SK-N-SH (cell line): ENCODE measurements at regions not wholly inside any gene's neighbourhood (a gene's known extent, or its start where the extent isn't known, plus 50 kb on each side); places are given as distances from the start of the nearest gene placed in this dataset.

Experiments used
- CTCF ChIA-PET: fragments of 300-600, 350-600 bp; formaldehyde crosslinking; extraction: SDS; loops from one replicate; lab custom pipeline; 2021; lab: Yijun Ruan, JAX
- POLR2A ChIA-PET: fragments of 350-600 bp; sonication (Branson Sonifier 250); formaldehyde crosslinking; extraction: SDS; loops from one replicate; lab custom pipeline; 2020; ENCODE audit warnings: antibody characterized with exemption, inconsistent platforms; lab: Yijun Ruan, JAX
- DNase-seq: peaks from one replicate; pipeline ENCODE4 v3.0.0; 2012
- H2AFZ ChIP-seq: fragments of 200-600 bp; sonication (generic); 2 replicates; pipeline ENCODE4 v1.8.1; 2016; ENCODE audit warnings: antibody characterized with exemption, mild to moderate bottlenecking, low read depth
- H3F3A ChIP-seq: fragments of 200-600 bp; sonication (generic); replicated peaks from 2 replicates; pipeline ENCODE3; 2016; ENCODE audit warnings: antibody characterized with exemption, mild to moderate bottlenecking; ENCODE audit not compliant: insufficient read depth
- H3K27ac ChIP-seq, 2 experiments: fragments of 200-500 bp in 1 of 2; fragments of 200-600 bp in 1 of 2; sonication (Bioruptor generic) in 1 of 2; sonication (generic), shearing (Covaris generic) in 1 of 2; 2 replicates each; pipeline versions ENCODE4 v1.5.1 to v1.6.1; 2014 to 2016; ENCODE audit warnings: low read depth in 2 of 2, inconsistent platforms in 1 of 2, low read length in 1 of 2, mild to moderate bottlenecking in 1 of 2, mixed read lengths in 1 of 2
- H3K27me3 ChIP-seq: fragments of 200-600 bp; sonication (generic), shearing (Covaris generic); 2 replicates; pipeline ENCODE4 v1.6.1; 2016; ENCODE audit warnings: mixed run types; ENCODE audit not compliant: insufficient read depth
- H3K36me3 ChIP-seq, 2 experiments: fragments of 200-500 bp in 1 of 2; fragments of 200-600 bp in 1 of 2; sonication (Bioruptor generic) in 1 of 2; sonication (generic) in 1 of 2; replicated peaks in 1 of 2; 2 replicates each; pipeline versions ENCODE3 to v1.5.1; 2014 to 2016; ENCODE audit warnings: low read length in 1 of 2, mild to moderate bottlenecking in 1 of 2; ENCODE audit not compliant: insufficient read depth in 2 of 2, control insufficient read depth in 1 of 2
- H3K4me1 ChIP-seq, 2 experiments: fragments of 200-500 bp in 1 of 2; fragments of 200-600 bp in 1 of 2; sonication (Bioruptor generic) in 1 of 2; sonication (generic), shearing (Covaris generic) in 1 of 2; 2 replicates each; pipeline versions ENCODE4 v1.5.1 to v1.6.1; 2014 to 2016; ENCODE audit warnings: low read depth in 1 of 2, low read length in 1 of 2, mixed run types in 1 of 2; ENCODE audit not compliant: insufficient read depth in 2 of 2, control insufficient read depth in 1 of 2
- H3K4me2 ChIP-seq: fragments of 200-600 bp; sonication (generic), shearing (Covaris generic); 2 replicates; pipeline ENCODE4 v1.6.1; 2017; ENCODE audit warnings: mixed run types
- H3K4me3 ChIP-seq, 2 experiments: fragments of 200-500 bp in 1 of 2; fragments of 200-600 bp in 1 of 2; sonication (Bioruptor generic) in 1 of 2; sonication (generic), shearing (Covaris generic) in 1 of 2; 2 replicates each; pipeline versions ENCODE4 v1.5.1 to v1.8.1; 2014 to 2016; ENCODE audit warnings: low read depth in 2 of 2, inconsistent platforms in 1 of 2, low read length in 1 of 2, mild to moderate bottlenecking in 1 of 2, mixed read lengths in 1 of 2, moderate library complexity in 1 of 2
- H3K79me2 ChIP-seq: fragments of 200-600 bp; sonication (generic); 2 replicates; pipeline ENCODE4 v1.8.1; 2017; ENCODE audit warnings: mild to moderate bottlenecking; ENCODE audit not compliant: insufficient read depth
- H3K9ac ChIP-seq: fragments of 200-600 bp; sonication (generic); 2 replicates; pipeline ENCODE4 v1.6.1; 2017; ENCODE audit warnings: mixed run types
- H3K9me2 ChIP-seq: fragments of 200-600 bp; sonication (generic); 2 replicates; pipeline ENCODE4 v1.6.1; 2017; ENCODE audit warnings: mixed run types
- H3K9me3 ChIP-seq: fragments of 200-600 bp; sonication (generic); 2 replicates; pipeline ENCODE4 v1.6.1; 2017; ENCODE audit warnings: mixed run types, mild to moderate bottlenecking, moderate library complexity
- H4K20me1 ChIP-seq: fragments of 200-600 bp; sonication (generic); 2 replicates; pipeline ENCODE4 v1.6.1; 2017; ENCODE audit warnings: mild to moderate bottlenecking, mixed run types; ENCODE audit not compliant: insufficient read depth
- ELF1 ChIP-seq: IDR thresholded peaks from 2 replicates; pipeline ENCODE4 v1.4.0; 2012
- FOXJ3 ChIP-seq: sonication (generic); formaldehyde crosslinking; IDR thresholded peaks from 2 replicates; pipeline ENCODE4 v1.5.1; 2020; ENCODE audit warnings: mild to moderate bottlenecking, missing genetic modification reagents
- FOXM1 ChIP-seq: IDR thresholded peaks from 2 replicates; pipeline ENCODE4 v1.4.0; 2012; ENCODE audit warnings: low read depth, mild to moderate bottlenecking
- GABPA ChIP-seq: IDR thresholded peaks from 2 replicates; pipeline ENCODE4 v1.4.0; 2012; ENCODE audit warnings: low read depth, mild to moderate bottlenecking
- GATA2 ChIP-seq: sonication (generic); formaldehyde crosslinking; IDR thresholded peaks from 2 replicates; pipeline ENCODE4 v1.5.0; 2020; ENCODE audit warnings: mild to moderate bottlenecking, missing genetic modification reagents
- MXI1 ChIP-seq: IDR thresholded peaks from 2 replicates; pipeline ENCODE4 v1.6.1; 2012; ENCODE audit warnings: mild to moderate bottlenecking, low read depth, low read length, improper control_type of control experiment
- NRF1 ChIP-seq: IDR thresholded peaks from 2 replicates; pipeline ENCODE4 v1.6.1; 2012; ENCODE audit warnings: low read depth, mild to moderate bottlenecking, low read length
- RCOR1 ChIP-seq: fragments of 150-350 bp; IDR thresholded peaks from 2 replicates; pipeline ENCODE4 v1.6.1; 2017; ENCODE audit warnings: antibody characterized with exemption, low read length
- SIN3A ChIP-seq: IDR thresholded peaks from 2 replicates; pipeline ENCODE4 v1.6.1; 2012; ENCODE audit warnings: low read depth, mild to moderate bottlenecking, low read length, moderate library complexity, borderline replicate concordance
- SMC3 ChIP-seq: IDR thresholded peaks from 2 replicates; pipeline ENCODE4 v1.6.1; 2012; ENCODE audit warnings: low read depth, low read length, improper control_type of control experiment
- TCF12 ChIP-seq: IDR thresholded peaks from 2 replicates; pipeline ENCODE4 v1.4.0; 2012
- YY1 ChIP-seq: IDR thresholded peaks from 2 replicates; pipeline ENCODE4 v1.4.0; 2012; ENCODE audit warnings: low read depth, mild to moderate bottlenecking
- WGBS: methylation state at CpG from one replicate; pipeline ENCODE4 v1.1.6; 2017; ENCODE audit warnings: low lambda C conversion rate; 5-methylcytosine and 5-hydroxymethylcytosine counted together
- TF ChIP-seq, protein P1 (sequence below): fragments of 150-350 bp; IDR thresholded peaks from 2 replicates; pipeline ENCODE4 v1.6.1; 2017; ENCODE audit warnings: antibody characterized with exemption, low read length, low read depth, borderline replicate concordance
- TF ChIP-seq, protein P2 (sequence below): IDR thresholded peaks from 2 replicates; pipeline ENCODE4 v1.4.0; 2012; ENCODE audit warnings: low read depth
- TF ChIP-seq, protein P3 (sequence below): fragments of 200-600 bp; sonication (generic); IDR thresholded peaks from 2 replicates; pipeline ENCODE4 v1.6.1; 2017; ENCODE audit warnings: antibody characterized with exemption, mild to moderate bottlenecking, moderate library complexity
- TF ChIP-seq, protein P4 (sequence below): fragments of 150-350 bp; IDR thresholded peaks from 2 replicates; pipeline ENCODE4 v1.6.1; 2016; ENCODE audit warnings: mild to moderate bottlenecking, low read depth, low read length
- TF ChIP-seq, protein P5 (sequence below): IDR thresholded peaks from 2 replicates; pipeline ENCODE4 v1.4.0; 2012; ENCODE audit warnings: low read depth, borderline replicate concordance

DNA sequence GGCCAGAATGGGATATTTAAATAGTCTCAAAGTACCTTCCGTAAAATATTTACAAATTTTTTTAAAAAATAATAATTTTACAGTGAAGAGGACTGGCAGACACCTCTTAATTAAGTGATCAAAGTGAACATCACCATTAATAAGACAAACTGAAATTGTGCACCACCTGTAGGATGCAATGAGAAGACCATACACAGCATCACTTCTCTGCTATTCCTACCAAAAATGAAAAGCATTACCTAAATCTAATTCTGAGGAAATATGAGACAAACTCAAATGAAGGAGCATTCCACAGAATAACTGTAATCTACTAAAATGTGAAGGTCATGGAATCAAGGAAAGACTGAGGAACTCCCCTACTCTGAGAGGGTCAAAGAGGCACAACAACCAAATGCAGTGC, 68.2 kb upstream of the PRDX6 start:
- Histone ChIP-seq H3K79me2 (no peaks in the 10 kb centered on the region), H3K27me3 (no peaks in the 10 kb centered on the region), H3K9ac (no peak overlapping the region), H3K36me3 (peaks cover 0 to 2% of the 10 kb centered on the region in 2 experiments), H3K27ac (peak overlapping the region; percentile 36 to 59; a peak in 3 of 4 replicates), H3K9me3 (no peaks in the 10 kb centered on the region), H3F3A (peaks cover 16% of the 10 kb centered on the region)
- POLR2A ChIA-PET, result no interaction called here
- TF ChIP-seq GABPA (no peak), NRF1 (no peak), FOXJ3 (CRISPR knock-in tag) (no peak), MXI1 (no peak), GATA2 (CRISPR knock-in tag) (no peak), SMC3 (no peak), SIN3A (no peak), YY1 (no peak), FOXM1 (no peak), ELF1 (no peak), RCOR1 (no peak), TCF12 (0 out of 2 replicates have a peak, but pooled peaks have one; percentile 3)
- TF ChIP-seq, protein P1, sequence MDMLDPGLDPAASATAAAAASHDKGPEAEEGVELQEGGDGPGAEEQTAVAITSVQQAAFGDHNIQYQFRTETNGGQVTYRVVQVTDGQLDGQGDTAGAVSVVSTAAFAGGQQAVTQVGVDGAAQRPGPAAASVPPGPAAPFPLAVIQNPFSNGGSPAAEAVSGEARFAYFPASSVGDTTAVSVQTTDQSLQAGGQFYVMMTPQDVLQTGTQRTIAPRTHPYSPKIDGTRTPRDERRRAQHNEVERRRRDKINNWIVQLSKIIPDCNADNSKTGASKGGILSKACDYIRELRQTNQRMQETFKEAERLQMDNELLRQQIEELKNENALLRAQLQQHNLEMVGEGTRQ, result no peak
- TF ChIP-seq, protein P2, sequence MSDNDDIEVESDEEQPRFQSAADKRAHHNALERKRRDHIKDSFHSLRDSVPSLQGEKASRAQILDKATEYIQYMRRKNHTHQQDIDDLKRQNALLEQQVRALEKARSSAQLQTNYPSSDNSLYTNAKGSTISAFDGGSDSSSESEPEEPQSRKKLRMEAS, result no peak
- TF ChIP-seq, protein P3, sequence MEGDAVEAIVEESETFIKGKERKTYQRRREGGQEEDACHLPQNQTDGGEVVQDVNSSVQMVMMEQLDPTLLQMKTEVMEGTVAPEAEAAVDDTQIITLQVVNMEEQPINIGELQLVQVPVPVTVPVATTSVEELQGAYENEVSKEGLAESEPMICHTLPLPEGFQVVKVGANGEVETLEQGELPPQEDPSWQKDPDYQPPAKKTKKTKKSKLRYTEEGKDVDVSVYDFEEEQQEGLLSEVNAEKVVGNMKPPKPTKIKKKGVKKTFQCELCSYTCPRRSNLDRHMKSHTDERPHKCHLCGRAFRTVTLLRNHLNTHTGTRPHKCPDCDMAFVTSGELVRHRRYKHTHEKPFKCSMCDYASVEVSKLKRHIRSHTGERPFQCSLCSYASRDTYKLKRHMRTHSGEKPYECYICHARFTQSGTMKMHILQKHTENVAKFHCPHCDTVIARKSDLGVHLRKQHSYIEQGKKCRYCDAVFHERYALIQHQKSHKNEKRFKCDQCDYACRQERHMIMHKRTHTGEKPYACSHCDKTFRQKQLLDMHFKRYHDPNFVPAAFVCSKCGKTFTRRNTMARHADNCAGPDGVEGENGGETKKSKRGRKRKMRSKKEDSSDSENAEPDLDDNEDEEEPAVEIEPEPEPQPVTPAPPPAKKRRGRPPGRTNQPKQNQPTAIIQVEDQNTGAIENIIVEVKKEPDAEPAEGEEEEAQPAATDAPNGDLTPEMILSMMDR, result peak; percentile 26
- TF ChIP-seq, protein P4, sequence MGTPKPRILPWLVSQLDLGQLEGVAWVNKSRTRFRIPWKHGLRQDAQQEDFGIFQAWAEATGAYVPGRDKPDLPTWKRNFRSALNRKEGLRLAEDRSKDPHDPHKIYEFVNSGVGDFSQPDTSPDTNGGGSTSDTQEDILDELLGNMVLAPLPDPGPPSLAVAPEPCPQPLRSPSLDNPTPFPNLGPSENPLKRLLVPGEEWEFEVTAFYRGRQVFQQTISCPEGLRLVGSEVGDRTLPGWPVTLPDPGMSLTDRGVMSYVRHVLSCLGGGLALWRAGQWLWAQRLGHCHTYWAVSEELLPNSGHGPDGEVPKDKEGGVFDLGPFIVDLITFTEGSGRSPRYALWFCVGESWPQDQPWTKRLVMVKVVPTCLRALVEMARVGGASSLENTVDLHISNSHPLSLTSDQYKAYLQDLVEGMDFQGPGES, result no peak
- TF ChIP-seq, protein P5, sequence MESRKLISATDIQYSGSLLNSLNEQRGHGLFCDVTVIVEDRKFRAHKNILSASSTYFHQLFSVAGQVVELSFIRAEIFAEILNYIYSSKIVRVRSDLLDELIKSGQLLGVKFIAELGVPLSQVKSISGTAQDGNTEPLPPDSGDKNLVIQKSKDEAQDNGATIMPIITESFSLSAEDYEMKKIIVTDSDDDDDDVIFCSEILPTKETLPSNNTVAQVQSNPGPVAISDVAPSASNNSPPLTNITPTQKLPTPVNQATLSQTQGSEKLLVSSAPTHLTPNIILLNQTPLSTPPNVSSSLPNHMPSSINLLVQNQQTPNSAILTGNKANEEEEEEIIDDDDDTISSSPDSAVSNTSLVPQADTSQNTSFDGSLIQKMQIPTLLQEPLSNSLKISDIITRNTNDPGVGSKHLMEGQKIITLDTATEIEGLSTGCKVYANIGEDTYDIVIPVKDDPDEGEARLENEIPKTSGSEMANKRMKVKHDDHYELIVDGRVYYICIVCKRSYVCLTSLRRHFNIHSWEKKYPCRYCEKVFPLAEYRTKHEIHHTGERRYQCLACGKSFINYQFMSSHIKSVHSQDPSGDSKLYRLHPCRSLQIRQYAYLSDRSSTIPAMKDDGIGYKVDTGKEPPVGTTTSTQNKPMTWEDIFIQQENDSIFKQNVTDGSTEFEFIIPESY, result no peak
- TF ChIP-seq, all 33 proteins: peak for 2
- H3K4me1 ChIP-seq, result peaks cover 0 to 9% of the 10 kb centered on the region in 2 experiments; a peak in 2 of 4 replicates
- H3K9me2 ChIP-seq, result no peaks in the 10 kb centered on the region
- DNase-seq, result no peak
- WGBS, result 75% methylated on average over 1 of the region's 1 CpG
- CTCF ChIA-PET, result no interaction called here
- H4K20me1 ChIP-seq, result no peaks in the 10 kb centered on the region
- H3K4me3 ChIP-seq, result no peak overlapping the region
- no peak overlapping the region for H2AFZ ChIP-seq
- no peak overlapping the region for H3K4me2 ChIP-seq
